GM12874 (cell line): ENCODE measurements at regions not wholly inside any gene's neighbourhood (a gene's known extent, or its start where the extent isn't known, plus 50 kb on each side); places are given as distances from the start of the nearest gene placed in this dataset.

ENCODE experiments used
- TF ChIP-seq, protein P1 (sequence below): IDR thresholded peaks from 2 replicates; pipeline ENCODE4 v1.5.1; 2011; ENCODE audit warnings: low read depth, mild to moderate bottlenecking, control low read depth, low read length, moderate library complexity; ENCODE audit not compliant: insufficient read depth

DNA sequence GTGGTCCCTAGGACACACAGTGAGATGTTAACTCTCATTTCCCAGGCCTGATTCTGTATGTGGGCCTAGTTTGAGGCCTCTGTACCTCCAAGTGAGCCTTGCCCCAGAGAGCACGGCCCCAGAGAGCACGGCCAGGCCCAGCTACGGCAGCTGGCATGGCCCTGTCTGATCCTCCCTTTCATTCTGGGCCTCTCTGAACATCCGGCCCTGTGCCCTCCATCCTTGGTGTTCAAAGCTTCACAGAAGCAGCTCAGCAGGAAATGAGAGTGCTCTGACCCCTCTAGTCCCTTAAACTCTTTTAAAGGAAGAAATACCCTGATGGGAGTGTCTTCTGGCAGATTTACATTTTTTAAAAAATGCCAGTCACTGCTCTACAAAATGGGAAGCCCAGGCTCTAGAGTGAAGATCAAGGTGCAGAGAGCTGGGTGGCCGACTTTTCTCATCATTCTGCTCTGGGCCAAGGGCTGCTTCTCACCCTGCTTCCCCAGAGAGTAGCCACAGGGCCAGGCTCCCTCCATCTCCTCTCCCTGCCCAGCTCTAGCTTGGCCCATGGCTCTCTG, 171.9 kb downstream of the RPS24 start:
- TF ChIP-seq, protein P1, sequence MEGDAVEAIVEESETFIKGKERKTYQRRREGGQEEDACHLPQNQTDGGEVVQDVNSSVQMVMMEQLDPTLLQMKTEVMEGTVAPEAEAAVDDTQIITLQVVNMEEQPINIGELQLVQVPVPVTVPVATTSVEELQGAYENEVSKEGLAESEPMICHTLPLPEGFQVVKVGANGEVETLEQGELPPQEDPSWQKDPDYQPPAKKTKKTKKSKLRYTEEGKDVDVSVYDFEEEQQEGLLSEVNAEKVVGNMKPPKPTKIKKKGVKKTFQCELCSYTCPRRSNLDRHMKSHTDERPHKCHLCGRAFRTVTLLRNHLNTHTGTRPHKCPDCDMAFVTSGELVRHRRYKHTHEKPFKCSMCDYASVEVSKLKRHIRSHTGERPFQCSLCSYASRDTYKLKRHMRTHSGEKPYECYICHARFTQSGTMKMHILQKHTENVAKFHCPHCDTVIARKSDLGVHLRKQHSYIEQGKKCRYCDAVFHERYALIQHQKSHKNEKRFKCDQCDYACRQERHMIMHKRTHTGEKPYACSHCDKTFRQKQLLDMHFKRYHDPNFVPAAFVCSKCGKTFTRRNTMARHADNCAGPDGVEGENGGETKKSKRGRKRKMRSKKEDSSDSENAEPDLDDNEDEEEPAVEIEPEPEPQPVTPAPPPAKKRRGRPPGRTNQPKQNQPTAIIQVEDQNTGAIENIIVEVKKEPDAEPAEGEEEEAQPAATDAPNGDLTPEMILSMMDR = no peak

DNA sequence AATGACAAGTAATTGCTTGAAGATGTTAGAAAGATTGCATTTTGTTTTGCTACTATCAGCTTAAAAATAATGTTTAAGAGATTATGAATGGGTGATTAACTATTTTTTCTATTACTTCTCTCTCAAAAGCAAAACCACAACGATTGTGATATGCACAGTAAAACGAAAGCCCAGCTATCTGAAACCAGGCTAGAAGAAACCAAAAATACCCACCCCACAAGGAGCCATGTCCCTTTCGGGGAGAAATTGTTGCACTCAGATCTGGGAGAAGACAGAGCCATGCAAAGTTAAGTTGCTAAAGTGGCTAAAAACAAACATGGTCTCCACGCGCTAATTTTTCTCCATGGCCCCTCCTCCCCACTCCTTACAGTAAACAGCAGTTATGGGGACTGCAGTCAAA, 173.6 kb downstream of the RPS24 start:
- TF ChIP-seq, protein P1 = no peak

DNA sequence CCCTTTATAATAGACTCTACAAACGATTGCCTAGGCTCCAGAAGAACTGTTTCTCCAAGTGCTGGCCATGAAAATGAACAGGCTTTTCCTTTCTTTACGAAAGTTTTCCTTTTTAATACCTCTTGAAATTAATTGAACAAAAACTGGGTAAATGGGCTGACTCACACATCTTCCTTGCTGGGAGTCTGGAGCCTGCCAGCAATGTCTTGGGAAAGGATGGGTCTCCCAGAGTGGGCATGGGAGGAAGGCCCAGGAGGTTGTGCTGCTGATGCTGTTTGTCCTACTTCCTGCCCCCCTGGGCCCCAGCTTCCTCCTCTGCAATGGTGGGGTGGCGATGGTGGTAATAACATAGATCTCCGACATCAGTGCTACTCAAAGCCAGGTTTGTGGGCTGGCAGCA, 174.1 kb downstream of the RPS24 start:
- TF ChIP-seq, protein P1 = no peak

DNA sequence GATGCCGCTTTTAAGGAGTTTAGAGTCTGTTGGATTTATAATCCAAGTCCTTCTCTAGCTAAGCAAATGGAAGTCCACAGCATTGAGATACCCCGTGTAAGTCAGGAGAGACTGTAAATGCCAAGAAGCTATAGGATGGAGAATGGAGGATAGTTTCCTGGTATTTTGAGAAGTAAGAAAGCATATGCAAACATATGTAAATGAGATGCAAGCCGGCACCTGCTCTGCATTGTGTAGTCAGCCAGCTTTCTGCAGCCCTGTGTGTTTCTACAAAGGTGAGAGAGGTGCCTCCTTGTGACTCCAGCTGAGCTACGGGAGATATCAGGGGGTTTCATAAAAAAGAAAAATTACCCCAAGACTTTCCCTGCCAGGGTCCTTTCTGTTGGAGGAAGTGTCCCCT, 176.3 kb downstream of the RPS24 start:
- TF ChIP-seq, protein P1 = no peak

DNA sequence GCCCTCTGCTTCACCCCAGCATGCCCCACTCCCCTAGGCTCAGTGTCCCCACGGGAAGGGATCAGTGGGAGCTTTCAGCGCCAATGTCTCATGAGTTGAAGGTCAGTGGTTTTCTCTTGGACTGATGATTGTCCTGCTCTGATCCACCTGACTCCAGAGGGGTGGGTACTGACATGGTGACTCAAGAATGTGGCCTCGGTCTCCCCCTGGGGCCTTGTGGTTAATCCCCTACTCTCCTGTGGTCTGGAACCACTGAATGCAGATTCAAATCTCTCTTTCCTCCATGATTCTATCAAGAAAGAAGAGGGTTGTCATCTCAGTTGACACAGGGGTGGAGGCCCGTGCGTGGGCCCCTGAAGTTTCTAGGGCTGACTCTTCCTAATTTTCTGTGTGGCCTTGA, 176.9 kb downstream of the RPS24 start:
- TF ChIP-seq, protein P1 = no peak

DNA sequence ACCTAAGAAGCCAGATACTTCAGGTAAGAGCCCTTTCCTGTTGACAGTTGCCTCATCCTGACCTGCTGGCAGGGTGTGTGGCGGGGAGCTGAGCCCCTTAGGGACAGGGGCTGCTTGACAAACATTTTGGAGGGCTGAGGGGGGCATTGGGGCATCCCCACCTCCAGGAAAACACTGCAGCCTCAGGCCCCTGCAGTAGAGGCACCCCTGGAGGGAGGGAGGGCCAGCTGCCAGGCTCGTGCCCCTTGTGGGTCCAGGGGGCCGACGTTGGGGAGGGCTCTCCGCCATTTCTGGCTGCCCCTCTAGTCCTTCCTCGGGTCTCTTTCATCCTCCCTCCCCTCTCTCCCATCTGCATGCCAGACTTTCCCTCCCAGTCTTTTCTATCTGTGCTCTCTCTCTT, 177.3 kb downstream of the RPS24 start:
- TF ChIP-seq, protein P1 = no peak

DNA sequence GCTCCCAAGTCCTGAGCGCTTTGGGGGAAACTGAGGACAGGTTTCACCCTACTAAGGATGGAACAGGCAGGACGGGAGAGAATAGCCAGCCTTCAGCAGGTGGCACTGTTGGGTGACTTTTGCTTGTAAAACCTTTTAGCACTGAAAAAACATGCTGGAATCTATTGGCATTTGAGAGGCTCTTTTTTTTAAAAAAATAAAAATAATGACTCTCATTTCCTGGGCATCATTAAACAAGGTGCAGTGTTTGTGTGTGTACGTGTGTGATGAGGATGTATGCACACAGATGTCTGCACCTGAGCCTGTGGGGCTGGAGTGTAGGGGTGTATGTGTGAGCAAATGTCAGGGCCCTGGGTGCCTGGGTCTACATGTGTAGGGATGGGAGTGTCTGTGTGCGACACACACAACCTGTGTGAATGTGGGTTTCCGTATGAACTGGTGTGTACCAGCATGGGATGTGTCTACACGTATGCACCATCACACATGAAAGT, 177.9 kb downstream of the RPS24 start:
- TF ChIP-seq, protein P1 = 0 out of 2 replicates have a peak, but pooled peaks have one; percentile 4
